ENCODE measurements at regions not wholly inside any gene's neighbourhood (a gene's known extent, or its start where the extent isn't known, plus 50 kb on each side); places are given as distances from the start of the nearest gene placed in this dataset.

- no peak for DNase-seq
- ChIA-PET CTCF (no interaction called here), POLR2A (no interaction called here)
- no peak for ATAC-seq (ENCODE audit: low read depth)
- Histone ChIP-seq H3K4me1 (ENCODE audit: control insufficient read depth in 2 of 2, insufficient read depth in 2 of 2, low read length in 2 of 2) (no peaks in the 10 kb centered on the region), H3K27ac (ENCODE audit: low read length in 2 of 2) (no peak overlapping the region), H3K9ac (ENCODE audit: low read length) (no peak overlapping the region), H2AFZ (ENCODE audit: insufficient read depth, low read depth, low read length, poor library complexity, severe bottlenecking) (no peak overlapping the region), H3K27me3 (replicated peaks in 1 of 4; ENCODE audit: control extremely low read depth in 1 of 4, control insufficient read depth in 3 of 4, insufficient read depth in 4 of 4, low read length in 3 of 4) (no peaks in the 10 kb centered on the region), H3K4me2 (replicated peaks; ENCODE audit: low read depth, low read length, poor library complexity, severe bottlenecking) (no peak overlapping the region), H3K4me3 (ENCODE audit: control extremely low read depth in 1 of 5, extremely low read depth in 1 of 5, insufficient read depth in 1 of 5, low read depth in 2 of 5, low read length in 4 of 5) (no peak overlapping the region), H3K36me3 (replicated peaks in 1 of 2; ENCODE audit: control extremely low read depth in 1 of 2, control insufficient read depth in 1 of 2, extremely low read depth in 1 of 2, insufficient read depth in 2 of 2, low read length in 1 of 2) (no peaks in the 10 kb centered on the region), H4K20me1 (ENCODE audit: control insufficient read depth, insufficient read depth, low read length, poor library complexity, severe bottlenecking) (no peaks in the 10 kb centered on the region), H3K9me3 (ENCODE audit: control extremely low read depth in 1 of 3, control insufficient read depth in 2 of 3, insufficient read depth in 1 of 3, low read length in 2 of 3) (peaks cover 0 to 16% (median 0%) of the 10 kb centered on the region in 3 donors), H3K79me2 (ENCODE audit: control insufficient read depth, insufficient read depth, low read length) (no peaks in the 10 kb centered on the region)
- WGBS (ENCODE audit: insufficient coverage), result 87% methylated on average over 6 of the region's 6 CpGs
- H3K4me1 Mint-ChIP-seq, result no peaks in the 10 kb centered on the region
- H3K27ac Mint-ChIP-seq, result no peak overlapping the region
- intact Hi-C loops (cut with micrococcal nuclease), result no loop called here
- no peaks in the 10 kb centered on the region for H3K27me3 Mint-ChIP-seq
- no peak overlapping the region for H3K4me3 Mint-ChIP-seq
- H3K9me3 Mint-ChIP-seq (ENCODE audit: insufficient read depth), result peaks cover 6% of the 10 kb centered on the region
- TF ChIP-seq CTCF (IDR thresholded peaks at IDR 0.05) (no peak), EZH2 (IDR thresholded peaks at IDR 0.05; ENCODE audit: borderline replicate concordance, insufficient read depth, low read depth, low read length, poor library complexity, severe bottlenecking) (no peak)
Observed at GRCh38 chr1:2914702-2915101, 106.6 kb upstream of the ACTRT2 start.

- Histone ChIP-seq H2AFZ (ENCODE audit: insufficient read depth, low read depth, low read length, poor library complexity, severe bottlenecking) (no peak overlapping the region), H3K79me2 (ENCODE audit: control insufficient read depth, insufficient read depth, low read length) (no peaks in the 10 kb centered on the region), H3K9ac (ENCODE audit: low read length) (no peak overlapping the region), H3K4me1 (ENCODE audit: control insufficient read depth in 2 of 2, insufficient read depth in 2 of 2, low read length in 2 of 2) (no peaks in the 10 kb centered on the region), H4K20me1 (ENCODE audit: control insufficient read depth, insufficient read depth, low read length, poor library complexity, severe bottlenecking) (no peaks in the 10 kb centered on the region), H3K9me3 (ENCODE audit: control extremely low read depth in 1 of 3, control insufficient read depth in 2 of 3, insufficient read depth in 1 of 3, low read length in 2 of 3) (peaks cover 0 to 16% (median 0%) of the 10 kb centered on the region in 3 donors), H3K27ac (ENCODE audit: low read length in 2 of 2) (no peak overlapping the region), H3K27me3 (replicated peaks in 1 of 4; ENCODE audit: control extremely low read depth in 1 of 4, control insufficient read depth in 3 of 4, insufficient read depth in 4 of 4, low read length in 3 of 4) (no peaks in the 10 kb centered on the region), H3K4me3 (ENCODE audit: control extremely low read depth in 1 of 5, extremely low read depth in 1 of 5, insufficient read depth in 1 of 5, low read depth in 2 of 5, low read length in 4 of 5) (no peak overlapping the region), H3K4me2 (replicated peaks; ENCODE audit: low read depth, low read length, poor library complexity, severe bottlenecking) (no peak overlapping the region), H3K36me3 (replicated peaks in 1 of 2; ENCODE audit: control extremely low read depth in 1 of 2, control insufficient read depth in 1 of 2, extremely low read depth in 1 of 2, insufficient read depth in 2 of 2, low read length in 1 of 2) (no peaks in the 10 kb centered on the region)
- no peak overlapping the region for H3K4me3 Mint-ChIP-seq
- ATAC-seq (ENCODE audit: low read depth) (no peak), DNase-seq (no peak)
- no peaks in the 10 kb centered on the region for H3K4me1 Mint-ChIP-seq
- intact Hi-C loops (cut with micrococcal nuclease), result no loop called here
- H3K27ac Mint-ChIP-seq, result no peak overlapping the region
- TF ChIP-seq EZH2 (IDR thresholded peaks at IDR 0.05; ENCODE audit: borderline replicate concordance, insufficient read depth, low read depth, low read length, poor library complexity, severe bottlenecking), result no peak
- no peak for TF ChIP-seq CTCF (IDR thresholded peaks at IDR 0.05)
- 94% methylated on average over 3 of the region's 3 CpGs for WGBS (ENCODE audit: insufficient coverage)
- H3K9me3 Mint-ChIP-seq (ENCODE audit: insufficient read depth), result peaks cover 6% of the 10 kb centered on the region
- CTCF ChIA-PET, result no interaction called here
- POLR2A ChIA-PET, result no interaction called here
- no peaks in the 10 kb centered on the region for H3K27me3 Mint-ChIP-seq
Observed at GRCh38 chr1:2916153-2916552, 105.1 kb upstream of the ACTRT2 start.
